ENCODE measurements at regions not wholly inside any gene's neighbourhood (a gene's known extent, or its start where the extent isn't known, plus 50 kb on each side); places are given as distances from the start of the nearest gene placed in this dataset.

GRCh38 chr9:4921449-4921848 is 63.6 kb upstream of the JAK2 start:
- Histone ChIP-seq H3K36me3 (ENCODE audit: control insufficient read depth in 1 of 2, insufficient read depth in 2 of 2, low read length in 2 of 2) (no peaks in the 10 kb centered on the region), H3K9me3 (ENCODE audit: control insufficient read depth in 1 of 2, insufficient read depth in 1 of 2, low read depth in 1 of 2, low read length in 2 of 2) (no peaks in the 10 kb centered on the region), H3K79me2 (ENCODE audit: insufficient read depth, low read length) (no peaks in the 10 kb centered on the region), H3K4me3 (replicated peaks in 1 of 2; ENCODE audit: low read depth in 1 of 2, low read length in 2 of 2) (no peak overlapping the region), H2AFZ (ENCODE audit: low read depth, low read length, poor library complexity, severe bottlenecking) (no peak overlapping the region), H3K27ac (ENCODE audit: low read depth, low read length) (no peak overlapping the region), H3K9me2 (ENCODE audit: insufficient read depth) (no peaks in the 10 kb centered on the region), H4K20me1 (ENCODE audit: insufficient read depth) (no peaks in the 10 kb centered on the region), H3K27me3 (ENCODE audit: insufficient read depth, low read length) (no peaks in the 10 kb centered on the region), H3K4me2 (ENCODE audit: low read length) (no peak overlapping the region), H3K4me1 (ENCODE audit: control insufficient read depth in 1 of 2, insufficient read depth in 2 of 2, low read length in 2 of 2) (no peaks in the 10 kb centered on the region), H3K9ac (ENCODE audit: low read length) (no peak overlapping the region)
- intact Hi-C loops (cut with micrococcal nuclease) = no loop called here
- DNase-seq (ENCODE audit: low read depth, low spot score) (no peak), ATAC-seq (no peak)
- no peak for TF ChIP-seq ATF3 (IDR thresholded peaks at IDR 0.05)
- no peak for TF ChIP-seq FOSL1 (IDR thresholded peaks at IDR 0.05; ENCODE audit: low read depth)
- TF ChIP-seq EGR1 (IDR thresholded peaks at IDR 0.05; ENCODE audit: low read depth) = no peak
- no peak for TF ChIP-seq POLR2A (IDR thresholded peaks at IDR 0.05; ENCODE audit: borderline replicate concordance, extremely low read depth, insufficient read depth, insufficient read length)
- TF ChIP-seq JUND (IDR thresholded peaks at IDR 0.05) = no peak
- TF ChIP-seq EZH2phosphoT487 (IDR thresholded peaks at IDR 0.05; ENCODE audit: borderline replicate concordance) = no peak
- no peak for TF ChIP-seq ZNF274 (IDR thresholded peaks at IDR 0.05; ENCODE audit: low read depth, low read length)
- no peak for TF ChIP-seq EZH2 (IDR thresholded peaks at IDR 0.05)
- no peak for TF ChIP-seq SIN3A (IDR thresholded peaks at IDR 0.05; ENCODE audit: low read depth)
- no peak for TF ChIP-seq CEBPB (IDR thresholded peaks at IDR 0.05; ENCODE audit: low read depth)
- TF ChIP-seq SRF (IDR thresholded peaks at IDR 0.05; ENCODE audit: low read depth) = no peak
- TF ChIP-seq CBX3 (IDR thresholded peaks at IDR 0.05; ENCODE audit: low read depth) = no peak
- TF ChIP-seq REST (IDR thresholded peaks at IDR 0.05; ENCODE audit: low read depth) = no peak
- TF ChIP-seq YY1 (IDR thresholded peaks at IDR 0.05; ENCODE audit: extremely low read depth, insufficient replicate concordance, low read depth, low read length) = no peak
- TF ChIP-seq ZFX (IDR thresholded peaks at IDR 0.05) = no peak
- TF ChIP-seq SP1 (IDR thresholded peaks at IDR 0.05; ENCODE audit: low read depth) = no peak
- no peak for TF ChIP-seq POLR2AphosphoS5 (IDR thresholded peaks at IDR 0.05; ENCODE audit: low read depth, low read length)
- no peak for TF ChIP-seq ZBTB33 (IDR thresholded peaks at IDR 0.05; ENCODE audit: extremely low read depth, insufficient replicate concordance, low read length)
- TF ChIP-seq CTCF (IDR thresholded peaks at IDR 0.05 in 2 of 3, conservative IDR thresholded peaks at IDR 0.05 in 1 of 3; ENCODE audit: borderline replicate concordance in 1 of 3, insufficient read depth in 1 of 3, low read depth in 2 of 3, low read length in 2 of 3) = no peak
- TF ChIP-seq RAD21 (IDR thresholded peaks at IDR 0.05; ENCODE audit: low read depth) = no peak
- ChIA-PET RAD21 (ENCODE audit: low non-redundant PET in 1 of 2, low total read pairs in 2 of 2, uncharacterized antibody in 2 of 2, unreplicated experiment in 2 of 2) (no interaction called here), POLR2A (no interaction called here), CTCF (no interaction called here)
- BruUV-seq (replicated peaks) = no TSS peak
